ENCODE measurements at regions not wholly inside any gene's neighbourhood (a gene's known extent, or its start where the extent isn't known, plus 50 kb on each side); places are given as distances from the start of the nearest gene placed in this dataset.

DNA sequence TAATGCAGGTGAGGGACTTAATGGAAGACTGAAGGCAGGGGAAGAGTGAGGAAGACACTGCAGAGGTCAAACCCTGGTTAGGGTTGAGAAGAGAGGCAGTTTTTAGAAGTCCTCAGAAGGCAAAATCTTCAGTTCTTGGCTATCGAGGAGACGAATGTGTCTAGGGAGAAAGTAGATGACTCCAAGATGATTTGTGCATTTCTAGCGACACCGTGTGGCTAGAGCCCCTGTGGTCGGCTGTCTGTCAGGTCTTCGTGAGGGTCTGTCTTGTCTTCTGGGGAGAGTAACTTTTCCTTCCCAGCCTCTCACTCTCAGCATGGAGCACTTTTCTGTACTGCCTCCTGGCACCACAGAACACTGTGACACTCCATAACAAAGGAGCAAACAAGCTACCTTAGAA is 458.1 kb downstream of the STIM2 start:
- Mint-ChIP-seq H3K27ac (no peak overlapping the region), H3K27me3 (no peaks in the 10 kb centered on the region)
- no peak for DNase-seq

DNA sequence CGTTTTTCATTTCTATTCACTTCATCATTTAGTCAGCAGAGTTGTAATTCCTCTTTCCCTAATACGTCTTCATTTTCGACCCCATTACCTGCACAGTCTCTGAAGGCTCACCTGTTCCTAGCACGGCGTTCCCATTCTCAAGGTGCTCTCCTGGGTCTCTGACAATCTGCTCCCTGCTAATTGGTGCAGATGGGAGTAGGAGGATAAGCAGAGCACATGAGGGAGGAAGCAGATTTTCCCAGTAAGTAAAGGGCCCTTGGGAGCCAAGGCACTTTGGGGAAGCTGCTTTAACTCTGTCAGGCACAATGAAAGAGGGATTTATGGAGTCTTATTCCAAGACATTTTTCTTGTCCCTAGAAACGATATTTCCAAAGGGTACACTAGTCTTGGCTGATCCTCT is 466.4 kb downstream of the STIM2 start:
- Mint-ChIP-seq H3K36me3 (ENCODE audit: low read depth) (no peaks in the 10 kb centered on the region), H3K27me3 (no peaks in the 10 kb centered on the region), H3K27ac (no peak overlapping the region), H3K4me1 (no peaks in the 10 kb centered on the region), H3K4me3 (no peak overlapping the region)
- H3K9me3 ChIP-seq (ENCODE audit: control insufficient read depth, low read length, poor library complexity, severe bottlenecking) = no peaks in the 10 kb centered on the region
- DNase-seq (no peak), ATAC-seq (no peak)

More for the DNA sequence above, 458.1 kb downstream of the STIM2 start:
- H3K4me1 Mint-ChIP-seq = no peaks in the 10 kb centered on the region
- no peak for ATAC-seq
- no peaks in the 10 kb centered on the region for H3K9me3 ChIP-seq (ENCODE audit: control insufficient read depth, low read length, poor library complexity, severe bottlenecking)
- H3K4me3 Mint-ChIP-seq = no peak overlapping the region
- H3K36me3 Mint-ChIP-seq (ENCODE audit: low read depth) = no peaks in the 10 kb centered on the region

DNA sequence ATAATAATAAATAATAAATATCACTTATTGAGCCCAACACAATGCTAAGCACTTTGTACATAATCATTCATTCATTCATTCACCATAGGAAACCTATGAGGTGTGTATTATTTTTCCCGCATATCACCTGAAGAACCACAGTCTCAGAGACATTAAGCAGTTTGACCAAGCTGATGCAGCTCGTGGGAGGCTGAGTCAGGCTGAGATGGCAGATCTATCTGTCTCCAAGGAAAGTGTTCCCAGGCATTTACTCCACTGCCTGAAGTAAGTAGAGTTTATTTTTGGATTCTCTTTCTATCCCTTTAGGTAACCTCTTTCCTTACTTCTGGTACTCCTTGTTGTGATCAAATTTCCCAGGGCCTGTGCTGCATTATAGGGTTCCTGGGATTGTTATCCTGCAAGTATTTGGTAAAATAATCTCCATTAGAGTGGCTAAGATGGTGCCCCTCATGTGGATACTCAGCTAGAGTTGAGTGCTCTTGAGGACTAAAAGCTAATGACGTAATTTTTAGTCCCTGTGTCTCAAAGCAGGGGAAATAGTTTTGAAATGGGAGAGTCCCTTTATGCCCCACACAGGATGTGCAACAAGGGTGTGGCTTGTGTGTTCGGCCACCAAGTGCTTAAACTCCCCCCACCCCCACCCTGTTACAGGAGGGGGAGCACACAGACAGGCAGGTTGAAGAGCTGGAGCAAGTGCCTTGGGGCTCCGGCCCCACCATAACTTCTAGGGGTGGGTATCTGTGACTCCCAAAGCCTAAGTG is 467.0 kb downstream of the STIM2 start:
- ATAC-seq (no peak), DNase-seq (no peak)
- no peak overlapping the region for H3K27ac Mint-ChIP-seq
- no peaks in the 10 kb centered on the region for H3K9me3 ChIP-seq (ENCODE audit: control insufficient read depth, low read length, poor library complexity, severe bottlenecking)
- H3K27me3 Mint-ChIP-seq = no peaks in the 10 kb centered on the region
- H3K4me3 Mint-ChIP-seq = no peak overlapping the region
- H3K4me1 Mint-ChIP-seq = no peaks in the 10 kb centered on the region
- no peaks in the 10 kb centered on the region for H3K36me3 Mint-ChIP-seq (ENCODE audit: low read depth)

DNA sequence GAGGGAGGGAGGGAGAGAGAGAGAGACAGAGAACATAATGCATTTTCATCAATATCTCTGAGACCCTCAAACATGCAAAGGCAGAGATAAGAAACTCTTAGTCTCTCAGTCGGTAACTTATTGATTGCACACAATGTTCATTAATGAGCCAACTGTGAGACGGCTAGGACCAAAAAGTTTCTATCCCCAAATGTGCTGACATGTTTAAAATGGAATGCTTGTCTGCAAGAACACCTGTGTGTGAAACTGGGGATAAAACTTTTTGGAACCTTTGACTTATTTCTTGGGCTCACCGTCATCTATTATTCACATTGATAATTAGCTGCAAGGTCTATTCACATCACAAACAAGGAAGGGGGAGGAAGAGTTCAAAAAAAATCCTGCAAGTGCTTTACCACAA is 477.9 kb downstream of the STIM2 start:
- DNase-seq = no peak
- H3K9me3 ChIP-seq (ENCODE audit: control insufficient read depth, low read length, poor library complexity, severe bottlenecking) = no peaks in the 10 kb centered on the region
- Mint-ChIP-seq H3K27ac (no peak overlapping the region), H3K4me3 (no peak overlapping the region), H3K4me1 (no peaks in the 10 kb centered on the region), H3K36me3 (ENCODE audit: low read depth) (no peaks in the 10 kb centered on the region), H3K27me3 (no peaks in the 10 kb centered on the region)
- no peak for ATAC-seq

- Mint-ChIP-seq H3K27ac (no peak overlapping the region), H3K36me3 (ENCODE audit: low read depth) (no peaks in the 10 kb centered on the region), H3K4me3 (no peak overlapping the region), H3K4me1 (no peaks in the 10 kb centered on the region), H3K27me3 (no peaks in the 10 kb centered on the region)
- DNase-seq (no peak), ATAC-seq (no peak)
- no peaks in the 10 kb centered on the region for H3K9me3 ChIP-seq (ENCODE audit: control insufficient read depth, low read length, poor library complexity, severe bottlenecking)
These were observed 482.8 kb downstream of the STIM2 start for GRCh38 chr4:27343411-27343810.

- ATAC-seq = no peak
- H3K36me3 Mint-ChIP-seq (ENCODE audit: low read depth) = no peaks in the 10 kb centered on the region
- no peaks in the 10 kb centered on the region for H3K9me3 ChIP-seq (ENCODE audit: control insufficient read depth, low read length, poor library complexity, severe bottlenecking)
- no peaks in the 10 kb centered on the region for H3K4me1 Mint-ChIP-seq
- no peak overlapping the region for H3K27ac Mint-ChIP-seq
- H3K27me3 Mint-ChIP-seq = no peaks in the 10 kb centered on the region
- no peak overlapping the region for H3K4me3 Mint-ChIP-seq
- no peak for DNase-seq
These were observed 489.5 kb downstream of the STIM2 start for GRCh38 chr4:27350161-27350560.

DNA sequence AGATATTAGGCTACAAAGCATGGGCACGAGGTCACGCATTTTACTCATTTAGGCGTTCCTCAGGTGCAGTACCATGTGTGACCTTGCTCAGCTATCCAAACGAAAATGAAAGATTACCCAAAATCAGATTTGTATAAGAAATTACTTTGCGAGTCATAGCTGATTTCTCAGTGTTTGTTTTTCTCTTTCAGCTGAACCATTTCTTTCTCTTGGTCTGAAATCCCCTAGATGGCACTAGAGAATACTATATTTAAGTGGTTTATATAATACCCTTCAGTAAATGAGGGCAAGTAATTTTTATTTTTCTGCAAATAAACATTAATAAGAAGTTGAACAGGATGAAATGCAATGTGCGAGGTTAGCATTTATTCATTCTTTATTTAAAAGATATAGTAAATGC is 496.6 kb downstream of the STIM2 start:
- ATAC-seq = no peak
- DNase-seq = no peak
- no peaks in the 10 kb centered on the region for H3K36me3 Mint-ChIP-seq (ENCODE audit: low read depth)

DNA sequence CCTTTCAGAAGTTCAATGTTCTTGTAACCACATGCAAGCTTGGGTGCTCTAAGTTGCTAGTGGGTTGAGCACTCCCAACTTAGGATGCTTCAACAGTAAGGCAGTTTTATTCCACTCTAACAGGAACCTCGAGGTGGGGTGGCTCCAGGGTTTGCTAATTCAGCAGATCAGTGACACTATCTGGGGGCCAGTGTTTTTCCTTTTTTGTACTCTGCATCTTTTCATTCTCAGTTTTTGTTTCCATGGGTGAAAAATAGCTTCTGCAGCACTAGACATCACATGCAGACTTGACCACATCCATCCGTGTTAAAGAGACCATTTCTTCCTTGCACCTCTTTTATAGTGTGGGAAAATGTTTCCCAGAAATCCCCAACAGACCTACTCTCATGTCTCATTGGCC is 497.6 kb downstream of the STIM2 start:
- ATAC-seq = no peak
- Mint-ChIP-seq H3K4me3 (no peak overlapping the region), H3K4me1 (no peaks in the 10 kb centered on the region), H3K27me3 (no peaks in the 10 kb centered on the region), H3K36me3 (ENCODE audit: low read depth) (no peaks in the 10 kb centered on the region), H3K27ac (no peak overlapping the region)
- no peaks in the 10 kb centered on the region for H3K9me3 ChIP-seq (ENCODE audit: control insufficient read depth, low read length, poor library complexity, severe bottlenecking)
- no peak for DNase-seq

More for the DNA sequence above, 496.6 kb downstream of the STIM2 start:
- Mint-ChIP-seq H3K4me1 (no peaks in the 10 kb centered on the region), H3K27me3 (no peaks in the 10 kb centered on the region), H3K4me3 (no peak overlapping the region), H3K27ac (no peak overlapping the region)
- H3K9me3 ChIP-seq (ENCODE audit: control insufficient read depth, low read length, poor library complexity, severe bottlenecking) = no peaks in the 10 kb centered on the region

GRCh38 chr4:27360131-27360530 is 499.5 kb downstream of the STIM2 start:
- Mint-ChIP-seq H3K4me1 (no peaks in the 10 kb centered on the region), H3K27me3 (no peaks in the 10 kb centered on the region), H3K36me3 (ENCODE audit: low read depth) (no peaks in the 10 kb centered on the region), H3K27ac (no peak overlapping the region), H3K4me3 (no peak overlapping the region)
- ATAC-seq (no peak), DNase-seq (no peak)
- H3K9me3 ChIP-seq (ENCODE audit: control insufficient read depth, low read length, poor library complexity, severe bottlenecking) = no peaks in the 10 kb centered on the region

GRCh38 chr4:27360790-27361267 is 500.2 kb downstream of the STIM2 start:
- no peak for DNase-seq
- no peak for ATAC-seq
- no peak overlapping the region for H3K4me3 Mint-ChIP-seq
- H3K27me3 Mint-ChIP-seq = no peaks in the 10 kb centered on the region
- H3K27ac Mint-ChIP-seq = no peak overlapping the region
- no peaks in the 10 kb centered on the region for H3K4me1 Mint-ChIP-seq
- no peaks in the 10 kb centered on the region for H3K36me3 Mint-ChIP-seq (ENCODE audit: low read depth)
- H3K9me3 ChIP-seq (ENCODE audit: control insufficient read depth, low read length, poor library complexity, severe bottlenecking) = no peaks in the 10 kb centered on the region

- Mint-ChIP-seq H3K27ac (no peak overlapping the region), H3K36me3 (ENCODE audit: low read depth) (no peaks in the 10 kb centered on the region), H3K27me3 (no peaks in the 10 kb centered on the region), H3K4me1 (no peaks in the 10 kb centered on the region), H3K4me3 (no peak overlapping the region)
- no peaks in the 10 kb centered on the region for H3K9me3 ChIP-seq (ENCODE audit: control insufficient read depth, low read length, poor library complexity, severe bottlenecking)
- DNase-seq (no peak), ATAC-seq (no peak)
These were observed 503.9 kb downstream of the STIM2 start for GRCh38 chr4:27364509-27364908.

DNA sequence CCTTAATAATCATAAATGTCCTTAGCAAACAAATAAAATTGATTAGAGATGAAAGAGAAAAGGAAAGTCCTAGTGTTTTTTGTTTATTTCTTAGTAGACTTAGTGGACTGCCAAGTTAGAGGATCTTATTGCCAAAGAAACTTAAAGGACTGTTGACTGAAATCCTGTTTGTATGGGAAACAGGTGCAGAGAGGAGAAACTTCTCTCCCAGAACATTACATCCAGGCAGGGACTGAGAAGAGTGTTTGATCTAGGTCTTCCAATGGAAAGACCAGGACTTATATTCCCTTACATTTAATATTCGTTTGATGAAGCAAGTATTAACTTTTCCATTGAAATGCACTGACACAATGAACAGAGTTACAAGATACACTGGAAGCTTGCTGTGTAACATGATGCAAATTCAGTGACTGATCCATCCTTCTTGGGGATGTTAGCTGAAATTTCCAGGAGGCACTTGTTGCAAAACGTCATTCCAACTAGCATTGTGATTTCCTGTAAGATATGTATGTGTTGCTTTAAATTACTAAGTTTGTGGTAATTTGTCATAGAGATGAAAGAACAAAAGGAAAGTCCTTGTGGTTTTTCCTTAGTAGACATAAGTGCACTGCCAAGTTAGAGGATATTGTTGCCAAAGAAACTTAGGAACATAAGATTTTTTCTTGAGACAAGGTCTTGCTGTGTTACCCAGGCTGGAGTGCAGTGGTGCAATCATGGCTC is 505.6 kb downstream of the STIM2 start:
- ATAC-seq (no peak), DNase-seq (no peak)
- no peak overlapping the region for H3K27ac Mint-ChIP-seq
- H3K9me3 ChIP-seq (ENCODE audit: control insufficient read depth, low read length, poor library complexity, severe bottlenecking) = no peaks in the 10 kb centered on the region
- no peaks in the 10 kb centered on the region for H3K36me3 Mint-ChIP-seq (ENCODE audit: low read depth)
- no peaks in the 10 kb centered on the region for H3K27me3 Mint-ChIP-seq
- H3K4me3 Mint-ChIP-seq = no peak overlapping the region
- no peaks in the 10 kb centered on the region for H3K4me1 Mint-ChIP-seq

DNA sequence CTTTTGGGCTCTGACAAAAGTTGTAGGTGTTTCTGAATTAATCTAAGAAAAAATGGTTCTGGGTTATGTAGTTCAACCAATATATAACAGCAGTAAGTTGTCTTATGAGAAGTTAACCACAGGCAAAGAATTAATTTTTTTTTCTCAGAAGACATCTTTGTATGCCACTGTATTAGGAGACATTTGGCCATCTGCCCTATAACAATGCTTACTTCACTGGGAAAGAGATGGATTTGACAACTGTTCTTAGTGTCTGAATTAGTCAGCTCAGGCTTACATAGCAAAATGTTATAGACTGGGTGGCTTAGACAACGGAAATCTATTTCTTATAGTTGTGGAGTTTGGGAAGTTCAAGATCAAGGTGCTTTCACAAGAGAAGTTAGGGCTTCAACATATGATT is 508.1 kb downstream of the STIM2 start:
- no peak overlapping the region for H3K27ac Mint-ChIP-seq
- H3K4me1 Mint-ChIP-seq = no peaks in the 10 kb centered on the region
- no peak overlapping the region for H3K4me3 Mint-ChIP-seq
- no peak for DNase-seq
- no peak for ATAC-seq
- H3K27me3 Mint-ChIP-seq = no peaks in the 10 kb centered on the region
- no peaks in the 10 kb centered on the region for H3K9me3 ChIP-seq (ENCODE audit: control insufficient read depth, low read length, poor library complexity, severe bottlenecking)
- no peaks in the 10 kb centered on the region for H3K36me3 Mint-ChIP-seq (ENCODE audit: low read depth)

- no peaks in the 10 kb centered on the region for H3K4me1 Mint-ChIP-seq
- no peak overlapping the region for H3K27ac Mint-ChIP-seq
- H3K4me3 Mint-ChIP-seq = no peak overlapping the region
- no peaks in the 10 kb centered on the region for H3K36me3 Mint-ChIP-seq (ENCODE audit: low read depth)
- DNase-seq (no peak), ATAC-seq (no peak)
- H3K27me3 Mint-ChIP-seq = no peaks in the 10 kb centered on the region
- H3K9me3 ChIP-seq (ENCODE audit: control insufficient read depth, low read length, poor library complexity, severe bottlenecking) = no peaks in the 10 kb centered on the region
These were observed 521.2 kb downstream of the STIM2 start for GRCh38 chr4:27381815-27382214.

Measured in T-helper 17 cell (primary cell).